ENCODE measurements at regions not wholly inside any gene's neighbourhood (a gene's known extent, or its start where the extent isn't known, plus 50 kb on each side); places are given as distances from the start of the nearest gene placed in this dataset.

- Histone ChIP-seq H3K27me3 (ENCODE audit: control insufficient read depth in 1 of 2, insufficient read depth in 2 of 2, low read length in 2 of 2) (no peaks in the 10 kb centered on the region), H3K4me3 (ENCODE audit: low read depth in 1 of 2, low read length in 2 of 2) (no peak overlapping the region), H3K4me1 (ENCODE audit: control insufficient read depth in 1 of 2, insufficient read depth in 2 of 2, low read length in 2 of 2) (no peaks in the 10 kb centered on the region), H3K9ac (ENCODE audit: low read depth in 1 of 2, low read length in 2 of 2) (no peak overlapping the region), H3K27ac (ENCODE audit: low read depth, low read length) (no peak overlapping the region), H3K36me3 (ENCODE audit: control insufficient read depth in 1 of 2, insufficient read depth in 2 of 2, low read length in 2 of 2) (no peaks in the 10 kb centered on the region), H3K9me3 (ENCODE audit: control insufficient read depth in 1 of 2, low read length in 2 of 2) (no peaks in the 10 kb centered on the region)
Observed at GRCh38 chr1:232285138-232285537, 344.8 kb downstream of the SIPA1L2 start.

- Histone ChIP-seq H3K36me3 (ENCODE audit: control insufficient read depth in 1 of 2, insufficient read depth in 2 of 2, low read length in 2 of 2) (no peaks in the 10 kb centered on the region), H3K27ac (ENCODE audit: low read depth, low read length) (no peak overlapping the region), H3K9ac (ENCODE audit: low read depth in 1 of 2, low read length in 2 of 2) (no peak overlapping the region), H3K4me1 (ENCODE audit: control insufficient read depth in 1 of 2, insufficient read depth in 2 of 2, low read length in 2 of 2) (no peaks in the 10 kb centered on the region), H3K9me3 (ENCODE audit: control insufficient read depth in 1 of 2, low read length in 2 of 2) (no peaks in the 10 kb centered on the region), H3K27me3 (ENCODE audit: control insufficient read depth in 1 of 2, insufficient read depth in 2 of 2, low read length in 2 of 2) (no peaks in the 10 kb centered on the region), H3K4me3 (ENCODE audit: low read depth in 1 of 2, low read length in 2 of 2) (no peak overlapping the region)
Observed at GRCh38 chr1:232283864-232284263, 346.1 kb downstream of the SIPA1L2 start.

- Histone ChIP-seq H3K36me3 (ENCODE audit: control insufficient read depth in 1 of 2, insufficient read depth in 2 of 2, low read length in 2 of 2) (no peaks in the 10 kb centered on the region), H3K4me1 (ENCODE audit: control insufficient read depth in 1 of 2, insufficient read depth in 2 of 2, low read length in 2 of 2) (no peaks in the 10 kb centered on the region), H3K27me3 (ENCODE audit: control insufficient read depth in 1 of 2, insufficient read depth in 2 of 2, low read length in 2 of 2) (no peaks in the 10 kb centered on the region), H3K9ac (ENCODE audit: low read depth in 1 of 2, low read length in 2 of 2) (no peak overlapping the region), H3K27ac (ENCODE audit: low read depth, low read length) (no peak overlapping the region), H3K9me3 (ENCODE audit: control insufficient read depth in 1 of 2, low read length in 2 of 2) (no peaks in the 10 kb centered on the region), H3K4me3 (ENCODE audit: low read depth in 1 of 2, low read length in 2 of 2) (no peak overlapping the region)
Observed at GRCh38 chr1:232282498-232282897, 347.4 kb downstream of the SIPA1L2 start.

- Histone ChIP-seq H3K9ac (ENCODE audit: low read depth in 1 of 2, low read length in 2 of 2) (no peak overlapping the region), H3K27ac (ENCODE audit: low read depth, low read length) (no peak overlapping the region), H3K36me3 (ENCODE audit: control insufficient read depth in 1 of 2, insufficient read depth in 2 of 2, low read length in 2 of 2) (no peaks in the 10 kb centered on the region), H3K9me3 (ENCODE audit: control insufficient read depth in 1 of 2, low read length in 2 of 2) (no peaks in the 10 kb centered on the region), H3K27me3 (ENCODE audit: control insufficient read depth in 1 of 2, insufficient read depth in 2 of 2, low read length in 2 of 2) (no peaks in the 10 kb centered on the region), H3K4me3 (ENCODE audit: low read depth in 1 of 2, low read length in 2 of 2) (no peak overlapping the region), H3K4me1 (ENCODE audit: control insufficient read depth in 1 of 2, insufficient read depth in 2 of 2, low read length in 2 of 2) (peaks cover 0 to 5% of the 10 kb centered on the region in 2 donors)
Observed at GRCh38 chr1:232280910-232281309, 349.0 kb downstream of the SIPA1L2 start.

- peaks cover 0 to 7% of the 10 kb centered on the region in 2 donors for H3K4me1 ChIP-seq (ENCODE audit: control insufficient read depth in 1 of 2, insufficient read depth in 2 of 2, low read length in 2 of 2)
- no peaks in the 10 kb centered on the region for H3K36me3 ChIP-seq (ENCODE audit: control insufficient read depth in 1 of 2, insufficient read depth in 2 of 2, low read length in 2 of 2)
- H3K27me3 ChIP-seq (ENCODE audit: control insufficient read depth in 1 of 2, insufficient read depth in 2 of 2, low read length in 2 of 2) = no peaks in the 10 kb centered on the region
- no peak overlapping the region for H3K4me3 ChIP-seq (ENCODE audit: low read depth in 1 of 2, low read length in 2 of 2)
- no peaks in the 10 kb centered on the region for H3K9me3 ChIP-seq (ENCODE audit: control insufficient read depth in 1 of 2, low read length in 2 of 2)
- no peak overlapping the region for H3K9ac ChIP-seq (ENCODE audit: low read depth in 1 of 2, low read length in 2 of 2)
- H3K27ac ChIP-seq (ENCODE audit: low read depth, low read length) = no peak overlapping the region
Observed at GRCh38 chr1:232279909-232280400, 350.0 kb downstream of the SIPA1L2 start.

- Histone ChIP-seq H3K27me3 (ENCODE audit: control insufficient read depth in 1 of 2, insufficient read depth in 2 of 2, low read length in 2 of 2) (no peaks in the 10 kb centered on the region), H3K27ac (ENCODE audit: low read depth, low read length) (no peak overlapping the region), H3K4me1 (ENCODE audit: control insufficient read depth in 1 of 2, insufficient read depth in 2 of 2, low read length in 2 of 2) (peaks cover 0 to 14% of the 10 kb centered on the region in 2 donors), H3K36me3 (ENCODE audit: control insufficient read depth in 1 of 2, insufficient read depth in 2 of 2, low read length in 2 of 2) (no peaks in the 10 kb centered on the region), H3K9ac (ENCODE audit: low read depth in 1 of 2, low read length in 2 of 2) (no peak overlapping the region), H3K4me3 (ENCODE audit: low read depth in 1 of 2, low read length in 2 of 2) (no peak overlapping the region), H3K9me3 (ENCODE audit: control insufficient read depth in 1 of 2, low read length in 2 of 2) (no peaks in the 10 kb centered on the region)
Observed at GRCh38 chr1:232278925-232279324, 351.0 kb downstream of the SIPA1L2 start.

GRCh38 chr1:232276651-232277050, 353.3 kb downstream of the SIPA1L2 start:
- H3K27ac ChIP-seq (ENCODE audit: low read depth, low read length) = no peak overlapping the region

GRCh38 chr1:232274999-232275710, 354.8 kb downstream of the SIPA1L2 start:
- H3K9me3 ChIP-seq (ENCODE audit: control insufficient read depth in 1 of 2, low read length in 2 of 2) = no peaks in the 10 kb centered on the region
- peaks cover 0 to 14% of the 10 kb centered on the region in 2 donors for H3K4me1 ChIP-seq (ENCODE audit: control insufficient read depth in 1 of 2, insufficient read depth in 2 of 2, low read length in 2 of 2)
- H3K27me3 ChIP-seq (ENCODE audit: control insufficient read depth in 1 of 2, insufficient read depth in 2 of 2, low read length in 2 of 2) = no peaks in the 10 kb centered on the region
- no peak overlapping the region for H3K27ac ChIP-seq (ENCODE audit: low read depth, low read length)
- no peak overlapping the region for H3K9ac ChIP-seq (ENCODE audit: low read depth in 1 of 2, low read length in 2 of 2)
- peak overlapping the region; percentile 38 to 44 for H3K4me3 ChIP-seq (ENCODE audit: low read depth in 1 of 2, low read length in 2 of 2)
- H3K36me3 ChIP-seq (ENCODE audit: control insufficient read depth in 1 of 2, insufficient read depth in 2 of 2, low read length in 2 of 2) = no peaks in the 10 kb centered on the region

More at GRCh38 chr1:232276651-232277050, 353.3 kb downstream of the SIPA1L2 start:
- no peaks in the 10 kb centered on the region for H3K9me3 ChIP-seq (ENCODE audit: control insufficient read depth in 1 of 2, low read length in 2 of 2)
- no peaks in the 10 kb centered on the region for H3K36me3 ChIP-seq (ENCODE audit: control insufficient read depth in 1 of 2, insufficient read depth in 2 of 2, low read length in 2 of 2)
- H3K27me3 ChIP-seq (ENCODE audit: control insufficient read depth in 1 of 2, insufficient read depth in 2 of 2, low read length in 2 of 2) = no peaks in the 10 kb centered on the region
- H3K4me1 ChIP-seq (ENCODE audit: control insufficient read depth in 1 of 2, insufficient read depth in 2 of 2, low read length in 2 of 2) = peaks cover 0 to 14% of the 10 kb centered on the region in 2 donors
- H3K4me3 ChIP-seq (ENCODE audit: low read depth in 1 of 2, low read length in 2 of 2) = peak overlapping the region; percentile 37 to 44
- no peak overlapping the region for H3K9ac ChIP-seq (ENCODE audit: low read depth in 1 of 2, low read length in 2 of 2)

- H3K27ac ChIP-seq (ENCODE audit: low read depth, low read length) = no peak overlapping the region
- no peak overlapping the region for H3K4me3 ChIP-seq (ENCODE audit: low read depth in 1 of 2, low read length in 2 of 2)
- no peaks in the 10 kb centered on the region for H3K9me3 ChIP-seq (ENCODE audit: control insufficient read depth in 1 of 2, low read length in 2 of 2)
- no peak overlapping the region for H3K9ac ChIP-seq (ENCODE audit: low read depth in 1 of 2, low read length in 2 of 2)
- H3K4me1 ChIP-seq (ENCODE audit: control insufficient read depth in 1 of 2, insufficient read depth in 2 of 2, low read length in 2 of 2) = peaks cover 0 to 14% of the 10 kb centered on the region in 2 donors
- no peaks in the 10 kb centered on the region for H3K36me3 ChIP-seq (ENCODE audit: control insufficient read depth in 1 of 2, insufficient read depth in 2 of 2, low read length in 2 of 2)
- H3K27me3 ChIP-seq (ENCODE audit: control insufficient read depth in 1 of 2, insufficient read depth in 2 of 2, low read length in 2 of 2) = no peaks in the 10 kb centered on the region
Observed at GRCh38 chr1:232274236-232274855, 355.6 kb downstream of the SIPA1L2 start.

- H3K9me3 ChIP-seq (ENCODE audit: control insufficient read depth in 1 of 2, low read length in 2 of 2) = no peaks in the 10 kb centered on the region
- H3K27me3 ChIP-seq (ENCODE audit: control insufficient read depth in 1 of 2, insufficient read depth in 2 of 2, low read length in 2 of 2) = no peaks in the 10 kb centered on the region
- H3K27ac ChIP-seq (ENCODE audit: low read depth, low read length) = no peak overlapping the region
- peaks cover 0 to 14% of the 10 kb centered on the region in 2 donors for H3K4me1 ChIP-seq (ENCODE audit: control insufficient read depth in 1 of 2, insufficient read depth in 2 of 2, low read length in 2 of 2)
- H3K4me3 ChIP-seq (ENCODE audit: low read depth in 1 of 2, low read length in 2 of 2) = no peak overlapping the region
- H3K9ac ChIP-seq (ENCODE audit: low read depth in 1 of 2, low read length in 2 of 2) = no peak overlapping the region
- H3K36me3 ChIP-seq (ENCODE audit: control insufficient read depth in 1 of 2, insufficient read depth in 2 of 2, low read length in 2 of 2) = no peaks in the 10 kb centered on the region
Observed at GRCh38 chr1:232273011-232273410, 356.9 kb downstream of the SIPA1L2 start.
